GM18520 (cell line): ENCODE measurements at regions not wholly inside any gene's neighbourhood (a gene's known extent, or its start where the extent isn't known, plus 50 kb on each side); places are given as distances from the start of the nearest gene placed in this dataset.

Source experiments
- ATAC-seq: cut with Tn5 transposase; IDR thresholded peaks from one replicate; pipeline ENCODE4 v1.9.1; 2021; ENCODE audit not compliant: unreplicated experiment

DNA sequence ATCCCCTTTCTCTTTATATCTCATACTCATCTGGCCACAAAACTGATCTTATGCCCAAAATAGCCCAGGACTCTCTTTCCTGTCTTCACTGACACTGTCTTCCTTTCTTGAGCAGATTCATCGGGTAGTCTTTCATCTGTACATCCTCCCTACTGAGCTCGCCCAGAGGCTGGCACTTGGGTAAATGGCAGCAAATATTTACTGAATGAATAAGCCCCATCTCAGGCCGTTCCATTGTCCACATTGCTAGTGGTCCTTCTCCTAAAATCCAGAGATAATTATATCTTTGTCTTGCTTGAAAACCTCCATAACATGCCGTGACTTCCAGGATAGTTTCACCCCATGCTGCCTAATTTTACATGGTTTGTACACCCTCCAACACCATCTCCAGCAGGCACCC lies 158.1 kb upstream of the SDK2 start:
- ATAC-seq: no peak

DNA sequence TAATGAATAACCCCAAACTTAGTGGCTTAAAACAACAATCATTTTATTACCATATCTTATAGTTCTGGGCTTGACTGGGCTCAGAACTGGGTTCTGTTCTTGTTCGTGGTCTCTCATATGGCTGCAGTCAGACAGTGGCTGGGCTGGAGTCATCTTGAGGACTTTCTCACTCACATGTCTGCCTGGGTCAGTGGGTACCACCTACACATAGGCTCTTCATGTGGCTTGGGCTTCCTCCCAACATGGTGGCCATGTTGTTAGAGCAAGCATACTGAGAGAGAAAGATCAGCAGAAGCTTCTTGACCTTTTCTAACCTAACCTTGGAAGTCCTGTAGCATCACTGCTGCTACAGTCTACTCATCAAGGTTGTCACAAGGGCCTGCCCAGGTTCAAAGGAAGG lies 158.6 kb upstream of the SDK2 start:
- ATAC-seq: no peak

DNA sequence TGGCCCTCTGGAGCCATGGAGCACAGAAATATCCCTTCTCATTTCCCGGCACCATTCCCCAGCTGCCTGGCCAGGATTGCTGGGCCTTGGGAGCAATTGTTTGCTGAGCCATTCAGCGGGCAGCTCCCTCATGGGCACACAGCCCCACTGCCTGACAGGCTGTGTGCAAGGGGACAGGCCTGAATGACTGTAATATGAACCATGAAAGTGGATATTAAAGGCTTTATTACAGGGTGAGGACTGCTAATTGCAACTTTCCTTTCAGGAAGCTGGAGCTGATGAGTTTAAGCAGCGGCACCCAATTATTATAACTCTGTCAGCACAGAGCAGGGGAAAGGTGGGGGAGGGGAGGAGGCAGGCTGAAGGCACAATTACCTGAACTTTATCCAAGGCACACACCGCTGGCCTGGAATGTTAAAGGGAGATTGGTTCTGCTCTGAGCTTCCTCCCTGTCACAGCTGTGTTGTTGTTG lies 159.8 kb upstream of the SDK2 start:
- no peak for ATAC-seq

DNA sequence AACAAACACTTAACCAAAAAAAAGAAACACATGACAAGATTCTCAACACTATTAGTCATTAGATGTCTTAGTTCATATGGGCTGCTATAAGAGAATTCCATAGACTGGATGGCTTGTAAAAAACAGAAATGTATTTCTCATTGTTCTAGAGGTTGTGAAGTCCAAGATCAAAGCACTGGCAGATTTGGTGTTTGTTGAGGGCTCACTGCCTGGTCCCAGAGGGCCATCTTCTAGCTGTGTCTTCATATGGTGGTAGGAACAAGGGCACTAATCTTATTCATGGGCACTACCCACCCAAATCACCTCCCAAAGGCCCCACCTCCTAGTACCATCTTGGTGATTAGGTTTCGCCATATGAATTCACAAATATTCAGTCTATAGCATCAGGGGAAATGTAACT lies 162.5 kb upstream of the SDK2 start:
- no peak for ATAC-seq

- no peak for ATAC-seq
Observed at GRCh38 chr17:73813201-73813600, 169.0 kb upstream of the SDK2 start.

DNA sequence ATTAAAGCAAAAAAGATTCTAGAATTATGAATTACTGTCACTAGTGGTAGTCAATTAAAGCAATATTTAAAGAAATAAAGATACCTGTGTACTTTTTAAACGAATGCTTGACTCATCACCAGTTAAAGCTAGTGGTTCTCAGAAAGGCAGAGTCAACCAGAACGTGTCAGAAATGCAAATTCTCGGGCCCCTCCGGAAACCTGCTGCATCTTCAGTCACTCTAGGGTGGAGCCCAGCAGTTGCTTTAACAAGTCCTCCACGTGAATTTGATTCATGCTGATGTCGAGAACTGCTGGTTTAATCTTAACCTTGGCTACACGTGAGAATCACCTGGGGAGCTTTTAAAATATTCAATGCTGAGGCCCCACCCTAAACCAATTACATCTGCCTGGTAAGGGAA lies 169.8 kb upstream of the SDK2 start:
- no peak for ATAC-seq

- no peak for ATAC-seq
Observed at GRCh38 chr17:73815474-73815873, 171.2 kb upstream of the SDK2 start.

- ATAC-seq: no peak
Observed at GRCh38 chr17:73819440-73820395, 175.5 kb upstream of the SDK2 start.

DNA sequence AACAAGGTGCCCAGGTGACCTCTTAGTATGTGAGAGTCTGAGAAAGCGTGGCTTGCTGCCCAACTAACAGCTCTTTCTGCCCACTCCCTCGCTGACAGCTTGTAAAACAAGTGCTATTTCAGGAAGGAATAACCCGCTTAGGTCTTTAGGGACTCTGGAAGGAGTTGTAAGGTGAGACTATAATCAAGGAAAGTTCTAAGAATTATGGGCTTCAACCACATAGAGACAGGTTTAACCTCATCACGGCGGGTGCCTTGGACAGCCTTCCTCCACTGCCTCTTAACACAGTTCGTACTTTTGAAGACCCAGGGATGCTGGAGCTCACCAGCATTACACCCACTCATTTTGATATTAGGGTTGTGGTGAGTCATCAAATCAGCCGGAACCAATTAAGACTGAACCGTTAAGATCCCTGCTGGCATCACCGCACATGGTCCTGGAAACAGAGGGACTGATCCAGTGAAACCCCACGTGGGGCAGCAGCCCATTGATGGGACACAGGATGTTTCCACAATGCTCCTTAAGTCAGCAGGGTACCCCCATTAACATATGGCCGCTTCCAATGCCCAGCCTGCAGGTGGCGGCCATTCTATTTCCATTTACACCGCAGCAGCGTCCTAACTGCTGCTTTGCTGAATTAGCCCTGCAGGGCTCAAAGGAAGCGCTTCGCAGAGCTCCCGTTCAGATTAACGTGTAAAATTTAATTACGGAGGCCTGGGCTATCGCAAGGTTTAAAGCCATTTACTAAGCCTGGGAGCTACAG lies 176.6 kb upstream of the SDK2 start:
- no peak for ATAC-seq

DNA sequence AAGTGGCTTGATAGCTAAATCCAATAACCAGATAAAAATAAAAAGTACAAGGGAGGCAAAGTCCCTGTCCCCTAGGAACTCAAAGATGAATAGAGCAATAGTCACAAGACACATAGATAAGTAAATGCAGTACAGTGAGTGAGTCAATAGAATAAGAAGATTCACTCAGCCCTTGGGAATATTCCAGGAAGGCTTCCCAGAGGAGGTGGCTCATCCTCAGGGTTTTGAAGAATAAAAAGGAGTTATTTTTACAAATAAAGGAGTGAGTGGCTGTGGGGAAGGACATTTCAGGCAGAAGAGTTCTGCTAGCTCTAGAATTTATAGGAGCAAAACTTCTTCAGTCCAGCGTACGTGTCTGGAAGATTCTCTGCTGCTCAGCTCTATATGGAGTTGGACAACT lies 177.4 kb upstream of the SDK2 start:
- no peak for ATAC-seq

- no peak for ATAC-seq
Observed at GRCh38 chr17:73822371-73822770, 178.1 kb upstream of the SDK2 start.

DNA sequence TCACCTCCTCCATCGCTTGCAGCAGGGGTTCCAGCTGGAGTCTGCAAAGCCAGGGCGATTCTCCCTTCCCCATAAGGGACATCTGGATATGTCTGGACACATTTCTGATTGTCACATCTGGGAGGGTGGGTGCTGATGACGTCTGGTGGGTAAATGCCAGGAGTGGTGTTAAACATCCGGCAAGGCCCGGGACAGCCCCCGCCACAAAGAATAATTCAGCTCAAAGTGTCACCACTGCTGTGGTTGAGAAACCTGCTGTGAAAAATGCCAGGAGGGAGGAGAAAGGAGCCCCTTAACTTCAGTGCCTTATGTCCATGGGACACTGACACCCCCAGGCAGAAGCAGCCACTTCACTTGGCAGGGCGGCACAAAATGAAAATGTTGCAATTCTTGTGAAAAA lies 179.4 kb upstream of the SDK2 start:
- ATAC-seq: no peak

- no peak for ATAC-seq
Observed at GRCh38 chr17:73824321-73824720, 180.1 kb upstream of the SDK2 start.

- ATAC-seq: no peak
Observed at GRCh38 chr17:73826181-73826871, 182.1 kb upstream of the SDK2 start.

- ATAC-seq: no peak
Observed at GRCh38 chr17:73826872-73827228, 182.6 kb upstream of the SDK2 start.

DNA sequence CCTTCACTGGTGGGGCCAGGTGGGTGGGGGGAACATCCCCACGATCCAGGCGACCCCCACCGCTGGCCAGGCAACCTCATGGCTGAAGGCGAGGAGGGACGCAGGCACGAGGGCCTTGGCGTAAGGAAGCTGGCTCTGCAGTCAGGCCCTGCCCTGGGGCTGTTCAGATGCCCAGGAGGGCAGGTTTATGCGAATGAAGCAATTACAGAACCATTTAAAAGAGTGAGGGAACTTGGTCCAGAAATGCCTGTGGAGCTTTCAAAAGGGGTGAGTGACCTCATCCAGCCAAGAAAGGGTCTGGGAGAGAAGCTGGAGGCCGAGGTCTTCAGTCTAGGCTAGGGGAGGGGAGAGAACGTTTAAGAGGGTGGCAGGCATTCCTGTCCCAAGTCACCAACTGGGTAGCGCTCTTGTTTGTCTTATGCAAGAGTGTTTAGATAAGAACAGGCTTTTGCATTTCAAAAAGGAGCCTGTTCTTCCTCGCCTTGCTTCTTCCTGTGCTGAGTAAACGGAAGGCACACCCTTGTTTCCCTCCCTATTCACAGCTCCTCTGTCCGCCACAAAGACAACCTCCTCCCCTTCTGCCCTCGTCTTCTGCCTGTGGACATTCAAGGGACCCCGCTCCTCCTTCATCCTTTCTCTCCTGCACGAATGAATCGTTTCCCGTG lies 183.5 kb upstream of the SDK2 start:
- no peak for ATAC-seq

GRCh38 chr17:73829676-73830280 lies 185.5 kb upstream of the SDK2 start:
- no peak for ATAC-seq

GRCh38 chr17:73831699-73832098 lies 187.5 kb upstream of the SDK2 start:
- ATAC-seq: no peak

GRCh38 chr17:73833775-73834488 lies 189.7 kb upstream of the SDK2 start:
- ATAC-seq: no peak
